OCI-LY1 (cell line): ENCODE measurements at regions not wholly inside any gene's neighbourhood (a gene's known extent, or its start where the extent isn't known, plus 50 kb on each side); places are given as distances from the start of the nearest gene placed in this dataset.

ENCODE experiments used
- EZH2 ChIP-seq: fragments of 200-600 bp; sonication (generic), shearing (Covaris generic); IDR thresholded peaks from 2 replicates; pipeline ENCODE4 v1.8.0; 2017; ENCODE audit warnings: borderline replicate concordance, mixed run types, mild to moderate bottlenecking, antibody characterized with exemption, low read length, moderate library complexity, mixed read lengths
- TF ChIP-seq, protein P1 (sequence below): fragments of 200-600 bp; sonication (generic), shearing (Covaris generic); IDR thresholded peaks from 2 replicates; pipeline ENCODE4 v1.5.1; 2017; ENCODE audit warnings: mild to moderate bottlenecking, antibody characterized with exemption, low read length, moderate library complexity, mixed read lengths

DNA sequence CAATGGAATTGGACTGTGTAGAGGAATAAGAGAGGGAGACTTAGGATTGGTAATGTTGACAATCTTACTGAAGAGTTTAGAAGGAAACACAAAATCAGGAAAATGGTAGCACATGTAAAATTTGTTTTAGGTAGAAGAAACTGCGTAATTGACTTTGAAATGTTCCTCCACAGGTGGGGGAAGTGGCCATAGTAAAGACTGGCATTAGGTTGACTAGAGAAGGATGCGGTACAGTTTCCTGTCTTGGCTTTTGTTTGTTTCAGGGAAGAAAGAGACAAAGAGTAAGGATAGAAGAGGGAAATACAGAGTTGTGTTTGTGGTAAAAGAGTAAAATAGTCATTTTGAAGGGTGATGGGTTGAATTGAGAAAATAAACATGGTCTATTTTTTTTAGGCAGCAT is 253.6 kb upstream of the ZNF717 start:
- TF ChIP-seq, protein P1, sequence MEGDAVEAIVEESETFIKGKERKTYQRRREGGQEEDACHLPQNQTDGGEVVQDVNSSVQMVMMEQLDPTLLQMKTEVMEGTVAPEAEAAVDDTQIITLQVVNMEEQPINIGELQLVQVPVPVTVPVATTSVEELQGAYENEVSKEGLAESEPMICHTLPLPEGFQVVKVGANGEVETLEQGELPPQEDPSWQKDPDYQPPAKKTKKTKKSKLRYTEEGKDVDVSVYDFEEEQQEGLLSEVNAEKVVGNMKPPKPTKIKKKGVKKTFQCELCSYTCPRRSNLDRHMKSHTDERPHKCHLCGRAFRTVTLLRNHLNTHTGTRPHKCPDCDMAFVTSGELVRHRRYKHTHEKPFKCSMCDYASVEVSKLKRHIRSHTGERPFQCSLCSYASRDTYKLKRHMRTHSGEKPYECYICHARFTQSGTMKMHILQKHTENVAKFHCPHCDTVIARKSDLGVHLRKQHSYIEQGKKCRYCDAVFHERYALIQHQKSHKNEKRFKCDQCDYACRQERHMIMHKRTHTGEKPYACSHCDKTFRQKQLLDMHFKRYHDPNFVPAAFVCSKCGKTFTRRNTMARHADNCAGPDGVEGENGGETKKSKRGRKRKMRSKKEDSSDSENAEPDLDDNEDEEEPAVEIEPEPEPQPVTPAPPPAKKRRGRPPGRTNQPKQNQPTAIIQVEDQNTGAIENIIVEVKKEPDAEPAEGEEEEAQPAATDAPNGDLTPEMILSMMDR, result no peak
- no peak for TF ChIP-seq EZH2
